Heart right ventricle (tissue), 16 donors: ENCODE measurements at regions not wholly inside any gene's neighbourhood (a gene's known extent, or its start where the extent isn't known, plus 50 kb on each side); places are given as distances from the start of the nearest gene placed in this dataset.

Source experiments
- ATAC-seq, 8 donors: fragments of 200-7000 bp; cut with Tn5 transposase; one replicate each; pipeline ENCODE4 v1.9.1; 2020; ENCODE audit warnings: mild to moderate bottlenecking in 8 of 8, moderate library complexity in 8 of 8, moderate number of reproducible peaks in 1 of 8
- DNase-seq, 2 donors: peaks; one replicate each; pipeline ENCODE4 v3.0.0-alpha.2; 2020
- H3K27ac ChIP-seq, 10 donors: fragments of 200-600 bp; sonication (generic) in 2 of 10; one replicate each; pipeline versions ENCODE4 v1.5.0 to v1.8.0; 2020 to 2022; ENCODE audit warnings: mild to moderate bottlenecking in 3 of 10
- H3K27me3 ChIP-seq, 7 donors: fragments of 200-600 bp; one replicate each; pipeline ENCODE4 v1.8.0; 2021 to 2022; ENCODE audit warnings: mild to moderate bottlenecking in 2 of 7
- H3K36me3 ChIP-seq, 9 donors: fragments of 200-600 bp; sonication (generic) in 1 of 9; one replicate each; pipeline versions ENCODE4 v1.5.0 to v1.8.0; 2020 to 2022; ENCODE audit warnings: mild to moderate bottlenecking in 2 of 9
- H3K4me1 ChIP-seq, 9 donors: fragments of 200-600 bp; sonication (generic) in 1 of 9; one replicate each; pipeline versions ENCODE4 v1.5.0 to v1.8.0; 2020 to 2022; ENCODE audit warnings: mild to moderate bottlenecking in 4 of 9
- H3K4me3 ChIP-seq, 10 donors: fragments of 200-600 bp; sonication (generic) in 2 of 10; one replicate each; pipeline versions ENCODE4 v1.5.0 to v1.8.0; 2020 to 2022; ENCODE audit warnings: mild to moderate bottlenecking in 7 of 10, moderate library complexity in 2 of 10
- H3K9me3 ChIP-seq, 11 donors: fragments of 200-600 bp in 10 of 11; sonication (generic) in 2 of 11; one replicate each; pipeline versions ENCODE4 v1.5.0 to v1.8.0; 2013 to 2022; ENCODE audit warnings: mild to moderate bottlenecking in 2 of 11, control low read depth in 1 of 11, moderate library complexity in 1 of 11
- CTCF ChIP-seq, 9 donors: fragments of 200-600 bp; sonication (generic) in 2 of 9; IDR thresholded peaks; one replicate each; pipeline versions ENCODE4 v1.5.0 to v1.8.0; 2021 to 2022; ENCODE audit warnings: antibody characterized with exemption in 9 of 9, mild to moderate bottlenecking in 5 of 9, moderate library complexity in 1 of 9
- WGBS, 2 donors: extraction: QIAGEN DNeasy Blood & Tissue Kit; methylation state at CpG; one replicate each; pipeline ENCODE4 v1.1.7; 2013; ENCODE audit warnings: inconsistent platforms in 1 of 2; 5-methylcytosine and 5-hydroxymethylcytosine counted together
- intact Hi-C, 10 donors: fragments of 100-400 bp; cut with DNase I; formaldehyde crosslinking; loops; one replicate each; pipeline versions ENCODE4 v1.11.1 to v1.14.2; 2022
- donor health status: Arrhythmogenic right ventricular cardiomyopathy.
- donor health status: ischemic (EF 13 %, LVEDD 7.1; RV severe dilation, severe dysfunction).
- donor health status: healthy with polysubstance abuse.
- donor health status: DM: no; HTN: yes; CAD: no.
- donor health status: DM: no; HTN: no; CAD: no.
- donor health status: ischemic (EF 25% LVEDD 6.9; RV normal size, moderate dysfunction).
- donor health status: ischemic (EF 25% LVEDD 5.7; RV mildly dilated, moderate dysfunction).
- donor health status: healthy.
- donor health status: DM: yes; HTN: yes; CAD: no.
- donor health status: Ischemic cardiomyopathy.
- donor health status: ischemic (EF 35%, LVEDD 5.7; RV mildly dilated, moderate dysfunction).
- donor health status: nonischemic (EF 11% LVEDD 7.7; RV severe dilation, severe dysfunction).
- donor health status: DM: yes; HTN: yes; CAD: no.
- donor health status: PGD.
- donor health status: ischemic (EF 29% LVEDD 5.4; RV normal size, mild dysfunction).
- donor health status: nonischemic (EF 23%, LVEDD 6.1; RV moderate dilation, normal function).

GRCh38 chr2:207227749-207228145 lies 62.0 kb upstream of the KLF7 start:
- H3K27me3 ChIP-seq, result no peaks in the 10 kb centered on the region
- H3K36me3 ChIP-seq, result no peaks in the 10 kb centered on the region
- intact Hi-C loops, result loop anchor here in 4 of 10 donors (5.0 to 10.0 kb wide), 5 partner anchors 53 to 247 kb away; partner anchors contain the start of gene KLF7 (in 2 of the 4)
- ATAC-seq (no peak), DNase-seq (no peak)
- peak overlapping the region in 1 of 10 donors; percentile 39 for H3K4me3 ChIP-seq
- TF ChIP-seq CTCF (IDR thresholded peaks at IDR 0.05), result no peak
- no peaks in the 10 kb centered on the region for H3K9me3 ChIP-seq
- H3K4me1 ChIP-seq, result peaks cover 0 to 59% (median 40%) of the 10 kb centered on the region in 9 donors
- H3K27ac ChIP-seq, result peak overlapping the region in 5 of 10 donors; percentile 2 to 37 (median 7)
- 70 to 71% methylated on average over 3 of the region's 3 CpGs for WGBS, 2 donors

GRCh38 chr2:207228402-207228801 lies 62.7 kb upstream of the KLF7 start:
- ATAC-seq (no peak), DNase-seq (no peak)
- no peak overlapping the region for H3K4me3 ChIP-seq
- no peaks in the 10 kb centered on the region for H3K9me3 ChIP-seq
- intact Hi-C loops, result loop anchor here in 4 of 10 donors (5.0 to 10.0 kb wide), 5 partner anchors 54 to 246 kb away; partner anchors contain the start of gene KLF7 (in 2 of the 4)
- H3K27me3 ChIP-seq, result no peaks in the 10 kb centered on the region
- H3K4me1 ChIP-seq, result peaks cover 0 to 58% (median 40%) of the 10 kb centered on the region in 9 donors
- WGBS, 2 donors, result 90 to 96% methylated on average over 3 of the region's 3 CpGs
- H3K27ac ChIP-seq, result no peak overlapping the region
- H3K36me3 ChIP-seq, result no peaks in the 10 kb centered on the region
- no peak for TF ChIP-seq CTCF (IDR thresholded peaks at IDR 0.05)

- H3K4me1 ChIP-seq, result peaks cover 0 to 56% (median 38%) of the 10 kb centered on the region in 9 donors
- WGBS, 2 donors, result 49 to 73% methylated on average over 3 of the region's 3 CpGs
Measured at GRCh38 chr2:207229161-207229560, 63.4 kb upstream of the KLF7 start.

More at GRCh38 chr2:207229161-207229560, 63.4 kb upstream of the KLF7 start:
- intact Hi-C loops, result loop anchor here in 4 of 10 donors (5.0 to 10.0 kb wide), 5 partner anchors 54 to 246 kb away; partner anchors contain the start of gene KLF7 (in 2 of the 4)
- Histone ChIP-seq H3K27ac (no peak overlapping the region), H3K4me3 (no peak overlapping the region), H3K9me3 (no peaks in the 10 kb centered on the region), H3K36me3 (no peaks in the 10 kb centered on the region), H3K27me3 (no peaks in the 10 kb centered on the region)
- ATAC-seq (no peak), DNase-seq (no peak)
- TF ChIP-seq CTCF (IDR thresholded peaks at IDR 0.05), result no peak
